ENCODE measurements at regions not wholly inside any gene's neighbourhood (a gene's known extent, or its start where the extent isn't known, plus 50 kb on each side); places are given as distances from the start of the nearest gene placed in this dataset.

- DNase-seq (ENCODE audit: low spot score): no peak
- H3K4me3 ChIP-seq: no peak overlapping the region
- no peak for TF ChIP-seq CTCF (IDR thresholded peaks at IDR 0.05)
- no peak overlapping the region for H3K27ac ChIP-seq
- no peaks in the 10 kb centered on the region for H3K27me3 ChIP-seq
- no peaks in the 10 kb centered on the region for H3K4me1 ChIP-seq
- H3K36me3 ChIP-seq: no peaks in the 10 kb centered on the region
- no peaks in the 10 kb centered on the region for H3K9me3 ChIP-seq
Observed at GRCh38 chr9:82781921-82782392, 281.0 kb downstream of the RASEF start.

- no peak for DNase-seq (ENCODE audit: low spot score)
- no peak for TF ChIP-seq CTCF (IDR thresholded peaks at IDR 0.05)
- no peaks in the 10 kb centered on the region for H3K36me3 ChIP-seq
- H3K4me1 ChIP-seq: no peaks in the 10 kb centered on the region
- H3K9me3 ChIP-seq: no peaks in the 10 kb centered on the region
- H3K4me3 ChIP-seq: no peak overlapping the region
- H3K27ac ChIP-seq: no peak overlapping the region
- no peaks in the 10 kb centered on the region for H3K27me3 ChIP-seq
Observed at GRCh38 chr9:82783045-82783444, 279.9 kb downstream of the RASEF start.

GRCh38 chr9:82784589-82784988 is 278.4 kb downstream of the RASEF start:
- Histone ChIP-seq H3K27ac (no peak overlapping the region), H3K36me3 (no peaks in the 10 kb centered on the region), H3K9me3 (no peaks in the 10 kb centered on the region), H3K4me1 (no peaks in the 10 kb centered on the region), H3K4me3 (no peak overlapping the region), H3K27me3 (no peaks in the 10 kb centered on the region)
- TF ChIP-seq CTCF (IDR thresholded peaks at IDR 0.05): no peak
- DNase-seq (ENCODE audit: low spot score): no peak

- Histone ChIP-seq H3K4me3 (no peak overlapping the region), H3K4me1 (no peaks in the 10 kb centered on the region), H3K27me3 (no peaks in the 10 kb centered on the region), H3K36me3 (no peaks in the 10 kb centered on the region), H3K27ac (no peak overlapping the region), H3K9me3 (no peaks in the 10 kb centered on the region)
- no peak for DNase-seq (ENCODE audit: low spot score)
- no peak for TF ChIP-seq CTCF (IDR thresholded peaks at IDR 0.05)
Observed at GRCh38 chr9:82789155-82789824, 273.7 kb downstream of the RASEF start.

GRCh38 chr9:82790875-82791274 is 272.1 kb downstream of the RASEF start:
- no peak for TF ChIP-seq CTCF (IDR thresholded peaks at IDR 0.05)
- Histone ChIP-seq H3K36me3 (no peaks in the 10 kb centered on the region), H3K27me3 (no peaks in the 10 kb centered on the region), H3K4me3 (no peak overlapping the region), H3K9me3 (no peaks in the 10 kb centered on the region), H3K4me1 (no peaks in the 10 kb centered on the region), H3K27ac (no peak overlapping the region)
- no peak for DNase-seq (ENCODE audit: low spot score)

- no peak for TF ChIP-seq CTCF (IDR thresholded peaks at IDR 0.05)
Observed at GRCh38 chr9:82791692-82792091, 271.2 kb downstream of the RASEF start.

More at GRCh38 chr9:82791692-82792091, 271.2 kb downstream of the RASEF start:
- no peaks in the 10 kb centered on the region for H3K4me1 ChIP-seq
- no peaks in the 10 kb centered on the region for H3K36me3 ChIP-seq
- DNase-seq (ENCODE audit: low spot score): no peak
- no peaks in the 10 kb centered on the region for H3K27me3 ChIP-seq
- H3K9me3 ChIP-seq: no peaks in the 10 kb centered on the region
- H3K27ac ChIP-seq: no peak overlapping the region
- no peak overlapping the region for H3K4me3 ChIP-seq

All from right atrium auricular region (tissue), 2 donors.